GM21576 (cell line): ENCODE measurements at regions not wholly inside any gene's neighbourhood (a gene's known extent, or its start where the extent isn't known, plus 50 kb on each side); places are given as distances from the start of the nearest gene placed in this dataset.
A peak's percentile ranks its signal among the peaks of the same experiment; 100 is the strongest.

Experiments used
- ATAC-seq: cut with Tn5 transposase; IDR thresholded peaks from one replicate; pipeline ENCODE4 v1.9.1; 2021; ENCODE audit warnings: mild to moderate bottlenecking, moderate library complexity; ENCODE audit not compliant: unreplicated experiment

- ATAC-seq = no peak
Observed at GRCh38 chr12:124504273-124505000, 63.0 kb downstream of the NCOR2 start.

- ATAC-seq = no peak
Observed at GRCh38 chr12:124503305-124503704, 64.1 kb downstream of the NCOR2 start.

GRCh38 chr12:124502379-124502778 is 65.0 kb downstream of the NCOR2 start:
- ATAC-seq = no peak

- ATAC-seq = no peak
Observed at GRCh38 chr12:124501827-124502226, 65.6 kb downstream of the NCOR2 start.

- no peak for ATAC-seq
Observed at GRCh38 chr12:124501112-124501561, 66.3 kb downstream of the NCOR2 start.

- no peak for ATAC-seq
Observed at GRCh38 chr12:124499898-124500244, 67.5 kb downstream of the NCOR2 start.

GRCh38 chr12:124499190-124499753 is 68.1 kb downstream of the NCOR2 start:
- ATAC-seq = no peak

- no peak for ATAC-seq
Observed at GRCh38 chr12:124498275-124499189, 68.9 kb downstream of the NCOR2 start.

- ATAC-seq = no peak
Observed at GRCh38 chr12:124497658-124498057, 69.8 kb downstream of the NCOR2 start.

- no peak for ATAC-seq
Observed at GRCh38 chr12:124497039-124497438, 70.4 kb downstream of the NCOR2 start.

- ATAC-seq = no peak
Observed at GRCh38 chr12:124496584-124496983, 70.8 kb downstream of the NCOR2 start.

GRCh38 chr12:124495194-124495983 is 72.0 kb downstream of the NCOR2 start:
- ATAC-seq = no peak

GRCh38 chr12:124494751-124495129 is 72.7 kb downstream of the NCOR2 start:
- ATAC-seq = no peak

GRCh38 chr12:124493809-124494750 is 73.3 kb downstream of the NCOR2 start:
- peak; percentile 81 for ATAC-seq

GRCh38 chr12:124492879-124493808 is 74.3 kb downstream of the NCOR2 start:
- ATAC-seq = no peak

GRCh38 chr12:124491856-124492420 is 75.5 kb downstream of the NCOR2 start:
- ATAC-seq = no peak

GRCh38 chr12:124491310-124491709 is 76.1 kb downstream of the NCOR2 start:
- no peak for ATAC-seq

- no peak for ATAC-seq
Observed at GRCh38 chr12:124490584-124491305, 76.7 kb downstream of the NCOR2 start.
